Liver (tissue), 8 donors: ENCODE measurements at regions not wholly inside any gene's neighbourhood (a gene's known extent, or its start where the extent isn't known, plus 50 kb on each side); places are given as distances from the start of the nearest gene placed in this dataset.

Source experiments
- DNase-seq: peaks from one replicate; pipeline ENCODE4 v3.0.0-alpha.2; 2017; ENCODE audit warnings: low spot score
- H3K27ac ChIP-seq, 2 donors: one replicate each; pipeline ENCODE4 v1.7.0; 2013; ENCODE audit warnings: inconsistent platforms in 2 of 2, low read length in 2 of 2, control low read depth in 1 of 2, low read depth in 1 of 2, mild to moderate bottlenecking in 1 of 2
- H3K27me3 ChIP-seq, 4 donors: one replicate each; pipeline versions ENCODE4 v1.6.1 to v1.7.0; 2013; ENCODE audit warnings: low read length in 3 of 4, inconsistent platforms in 1 of 4, mild to moderate bottlenecking in 1 of 4, moderate library complexity in 1 of 4; ENCODE audit not compliant: control insufficient read depth in 4 of 4, insufficient read depth in 4 of 4
- H3K36me3 ChIP-seq, 4 donors: one replicate each; pipeline versions ENCODE4 v1.6.1 to v1.7.0; 2013; ENCODE audit warnings: low read length in 3 of 4, mild to moderate bottlenecking in 3 of 4, low read depth in 1 of 4, moderate library complexity in 1 of 4; ENCODE audit not compliant: control insufficient read depth in 4 of 4, insufficient read depth in 3 of 4
- H3K4me1 ChIP-seq, 4 donors: one replicate each; pipeline versions ENCODE4 v1.6.1 to v1.7.0; 2013; ENCODE audit warnings: low read length in 3 of 4, mild to moderate bottlenecking in 3 of 4, moderate library complexity in 1 of 4; ENCODE audit not compliant: control insufficient read depth in 4 of 4, insufficient read depth in 4 of 4
- H3K4me3 ChIP-seq, 3 donors: one replicate each; pipeline versions ENCODE4 v1.6.1 to v1.7.0; 2013; ENCODE audit warnings: low read length in 3 of 3, control low read depth in 1 of 3, low read depth in 1 of 3, mild to moderate bottlenecking in 1 of 3
- H3K9ac ChIP-seq, 2 donors: one replicate each; pipeline ENCODE4 v1.7.0; 2013; ENCODE audit warnings: low read length in 2 of 2, mild to moderate bottlenecking in 2 of 2, moderate library complexity in 2 of 2, control low read depth in 1 of 2, low read depth in 1 of 2
- H3K9me3 ChIP-seq, 4 donors: one replicate each; pipeline versions ENCODE4 v1.6.1 to v1.7.0; 2013; ENCODE audit warnings: low read length in 3 of 4; ENCODE audit not compliant: control insufficient read depth in 4 of 4
- ATF3 ChIP-seq: IDR thresholded peaks from 2 replicates; pipeline ENCODE4 v1.6.1; 2016; ENCODE audit warnings: antibody characterized with exemption
- CTCF ChIP-seq: fragments of 150-350 bp; IDR thresholded peaks from 2 replicates; pipeline ENCODE4 v1.5.1; 2017; ENCODE audit warnings: improper control_type of control experiment, low read depth, low read length; ENCODE audit not compliant: missing input control
- EGR1 ChIP-seq, 2 donors: IDR thresholded peaks; 2 replicates each; pipeline ENCODE4 v1.6.1; 2016 to 2018; ENCODE audit warnings: antibody characterized with exemption in 2 of 2, low read depth in 2 of 2
- FOXA1 ChIP-seq: IDR thresholded peaks from 2 replicates; pipeline ENCODE4 v1.6.1; 2016; ENCODE audit warnings: antibody characterized with exemption
- FOXA2 ChIP-seq: IDR thresholded peaks from 2 replicates; pipeline ENCODE4 v1.6.1; 2016; ENCODE audit warnings: antibody characterized with exemption
- GABPA ChIP-seq, 2 donors: IDR thresholded peaks in 1 of 2; conservative IDR thresholded peaks in 1 of 2; 2 replicates each; pipeline ENCODE4 v1.6.1; 2016; ENCODE audit warnings: antibody characterized with exemption in 2 of 2, mild to moderate bottlenecking in 1 of 2, moderate library complexity in 1 of 2
- HNF4A ChIP-seq, 2 donors: conservative IDR thresholded peaks; 2 replicates each; pipeline ENCODE4 v1.6.1; 2016; ENCODE audit warnings: antibody characterized with exemption in 2 of 2, mild to moderate bottlenecking in 2 of 2
- MAX ChIP-seq: IDR thresholded peaks from 2 replicates; pipeline ENCODE4 v1.6.1; 2016; ENCODE audit warnings: antibody characterized with exemption
- NR2F2 ChIP-seq: IDR thresholded peaks from 2 replicates; pipeline ENCODE4 v1.6.1; 2016; ENCODE audit warnings: antibody characterized with exemption
- RAD21 ChIP-seq, 2 donors: IDR thresholded peaks; 2 replicates each; pipeline ENCODE4 v1.6.1; 2016; ENCODE audit warnings: antibody characterized with exemption in 2 of 2, mild to moderate bottlenecking in 2 of 2
- REST ChIP-seq: IDR thresholded peaks from 2 replicates; pipeline ENCODE4 v1.6.1; 2016; ENCODE audit warnings: antibody characterized with exemption, mild to moderate bottlenecking
- SP1 ChIP-seq: IDR thresholded peaks from 2 replicates; pipeline ENCODE4 v1.6.1; 2018; ENCODE audit warnings: antibody characterized with exemption, mild to moderate bottlenecking
- TAF1 ChIP-seq: conservative IDR thresholded peaks from 2 replicates; pipeline ENCODE4 v1.6.1; 2016; ENCODE audit warnings: antibody characterized with exemption, mild to moderate bottlenecking
- YY1 ChIP-seq: IDR thresholded peaks from 2 replicates; pipeline ENCODE4 v1.6.1; 2016; ENCODE audit warnings: antibody characterized with exemption, mild to moderate bottlenecking
- ZBTB33 ChIP-seq: IDR thresholded peaks from 2 replicates; pipeline ENCODE4 v1.6.1; 2016; ENCODE audit warnings: antibody characterized with exemption
- WGBS: extraction: QIAGEN DNeasy Blood & Tissue Kit; methylation state at CpG from one replicate; pipeline ENCODE4 v1.1.7; 2013; 5-methylcytosine and 5-hydroxymethylcytosine counted together
- donor health status: healthy.
- donor health status: healthy.
- donor health status: healthy.
- donor health status: healthy.
- donor health status: healthy.

- no peak for TF ChIP-seq FOXA2
- TF ChIP-seq REST, result no peak
- no peak for TF ChIP-seq GABPA (IDR thresholded peaks at IDR 0.05 in 1 of 2, conservative IDR thresholded peaks at IDR 0.05 in 1 of 2)
- TF ChIP-seq ZBTB33, result no peak
- no peak for TF ChIP-seq YY1
- TF ChIP-seq NR2F2, result no peak
- TF ChIP-seq MAX, result no peak
- no peak for TF ChIP-seq EGR1 (IDR thresholded peaks at IDR 0.05; ENCODE audit: low read depth in 2 of 2)
- TF ChIP-seq ATF3, result no peak
- no peak for TF ChIP-seq TAF1
- no peak for TF ChIP-seq FOXA1
- TF ChIP-seq RAD21 (IDR thresholded peaks at IDR 0.05), result no peak
- TF ChIP-seq HNF4A (conservative IDR thresholded peaks at IDR 0.05), result no peak
- TF ChIP-seq SP1, result no peak
- H3K36me3 ChIP-seq, result no peaks in the 10 kb centered on the region
- H3K4me3 ChIP-seq, result no peak overlapping the region
- peaks cover 0 to 5% (median 0%) of the 10 kb centered on the region in 4 donors for H3K4me1 ChIP-seq
- no peaks in the 10 kb centered on the region for H3K9me3 ChIP-seq
- DNase-seq, result no peak
- H3K9ac ChIP-seq, result no peak overlapping the region
- no peak overlapping the region for H3K27ac ChIP-seq
- no peaks in the 10 kb centered on the region for H3K27me3 ChIP-seq
- WGBS, result 90% methylated on average over 1 of the region's 1 CpG
Measured at GRCh38 chr3:69441040-69441439, 55.2 kb upstream of the FRMD4B start.

- DNase-seq, result no peak
- no peaks in the 10 kb centered on the region for H3K27me3 ChIP-seq
- no peak overlapping the region for H3K27ac ChIP-seq
- H3K9me3 ChIP-seq, result no peaks in the 10 kb centered on the region
- WGBS, result 4% methylated on average over 1 of the region's 1 CpG
- peak overlapping the region in 1 of 3 donors; percentile 16 for H3K4me3 ChIP-seq
- H3K9ac ChIP-seq, result peak overlapping the region; percentile 42 to 44
- H3K36me3 ChIP-seq, result no peaks in the 10 kb centered on the region
- TF ChIP-seq CTCF, result peak; percentile 58
- no peak for TF ChIP-seq MAX
- TF ChIP-seq RAD21 (IDR thresholded peaks at IDR 0.05), result peak; percentile 73 to 78
- peaks cover 0 to 5% (median 0%) of the 10 kb centered on the region in 4 donors for H3K4me1 ChIP-seq
Measured at GRCh38 chr3:69439643-69440270, 53.9 kb upstream of the FRMD4B start.
